HG03521 (cell line): ENCODE measurements at regions not wholly inside any gene's neighbourhood (a gene's known extent, or its start where the extent isn't known, plus 50 kb on each side); places are given as distances from the start of the nearest gene placed in this dataset.
"Not testable (repeated sequence)": the region's sequence is repeated elsewhere in the genome, so short reads cannot be mapped to it uniquely, and the experiment has no call there.

ENCODE experiments used
- ATAC-seq: cut with Tn5 transposase; IDR thresholded peaks from one replicate; pipeline ENCODE4 v1.9.1; 2021; ENCODE audit warnings: mild to moderate bottlenecking, moderate library complexity; ENCODE audit not compliant: unreplicated experiment

- ATAC-seq = no peak
Observed at GRCh38 chr1:79262745-79263258, 256.3 kb upstream of the ADGRL4 start.

- peak; percentile 61 for ATAC-seq
Observed at GRCh38 chr1:79259390-79260336, 253.1 kb upstream of the ADGRL4 start.

GRCh38 chr1:79255421-79255820 is 248.9 kb upstream of the ADGRL4 start:
- no peak for ATAC-seq

- no peak for ATAC-seq
Observed at GRCh38 chr1:79252598-79252997, 246.1 kb upstream of the ADGRL4 start.

GRCh38 chr1:79239840-79240239 is 233.3 kb upstream of the ADGRL4 start:
- ATAC-seq = no peak

- ATAC-seq = no peak
Observed at GRCh38 chr1:79235301-79236002, 228.9 kb upstream of the ADGRL4 start.

- ATAC-seq = no peak
Observed at GRCh38 chr1:79232818-79233217, 226.3 kb upstream of the ADGRL4 start.

- not testable (repeated sequence) for ATAC-seq
Observed at GRCh38 chr1:79230751-79231150, 224.2 kb upstream of the ADGRL4 start.

GRCh38 chr1:79226963-79227362 is 220.4 kb upstream of the ADGRL4 start:
- ATAC-seq = no peak

- no peak for ATAC-seq
Observed at GRCh38 chr1:79224537-79224936, 218.0 kb upstream of the ADGRL4 start.

- ATAC-seq = no peak
Observed at GRCh38 chr1:79220509-79220908, 214.0 kb upstream of the ADGRL4 start.

- no peak for ATAC-seq
Observed at GRCh38 chr1:79215311-79215710, 208.8 kb upstream of the ADGRL4 start.

GRCh38 chr1:79207786-79208185 is 201.3 kb upstream of the ADGRL4 start:
- no peak for ATAC-seq

- ATAC-seq = no peak
Observed at GRCh38 chr1:79207331-79207730, 200.8 kb upstream of the ADGRL4 start.

GRCh38 chr1:79204779-79205479 is 198.4 kb upstream of the ADGRL4 start:
- ATAC-seq = no peak

GRCh38 chr1:79198832-79199231 is 192.3 kb upstream of the ADGRL4 start:
- ATAC-seq = no peak

GRCh38 chr1:79197421-79197820 is 190.9 kb upstream of the ADGRL4 start:
- no peak for ATAC-seq

- no peak for ATAC-seq
Observed at GRCh38 chr1:79196211-79196610, 189.7 kb upstream of the ADGRL4 start.

- no peak for ATAC-seq
Observed at GRCh38 chr1:79193211-79194079, 186.9 kb upstream of the ADGRL4 start.

- ATAC-seq = peak; percentile 40
Observed at GRCh38 chr1:79190074-79190473, 183.5 kb upstream of the ADGRL4 start.
